GM23248 (cell line): ENCODE measurements at regions not wholly inside any gene's neighbourhood (a gene's known extent, or its start where the extent isn't known, plus 50 kb on each side); places are given as distances from the start of the nearest gene placed in this dataset.

Experiments
- DNase-seq: peaks from one replicate; pipeline ENCODE4 v3.0.0-alpha.2; 2015
- H2AFZ ChIP-seq: fragments of 200-600 bp; sonication (generic); 2 replicates; pipeline ENCODE4 v1.6.1; 2016; ENCODE audit warnings: antibody characterized with exemption
- H3F3A ChIP-seq: fragments of 200-600 bp; sonication (generic); 2 replicates; pipeline ENCODE4 v1.6.1; 2016; ENCODE audit warnings: mild to moderate bottlenecking, antibody characterized with exemption, mixed run types; ENCODE audit not compliant: insufficient read depth
- H3K27ac ChIP-seq: fragments of 200-600 bp; sonication (generic); 2 replicates; pipeline ENCODE4 v1.5.1; 2016; ENCODE audit warnings: mild to moderate bottlenecking
- H3K27me3 ChIP-seq: fragments of 200-600 bp; sonication (generic); replicated peaks from 2 replicates; pipeline ENCODE4 v1.6.1; 2016; ENCODE audit warnings: mild to moderate bottlenecking; ENCODE audit not compliant: insufficient read depth
- H3K36me3 ChIP-seq: fragments of 200-600 bp; sonication (generic); 2 replicates; pipeline ENCODE4 v1.6.1; 2016; ENCODE audit warnings: low read depth, mild to moderate bottlenecking
- H3K4me1 ChIP-seq: fragments of 200-600 bp; sonication (generic); 2 replicates; pipeline ENCODE4 v1.6.1; 2016; ENCODE audit warnings: mild to moderate bottlenecking; ENCODE audit not compliant: insufficient read depth
- H3K4me2 ChIP-seq: fragments of 200-600 bp; sonication (generic); one replicate; pipeline ENCODE4 v1.6.1; 2016; ENCODE audit warnings: mild to moderate bottlenecking; ENCODE audit not compliant: unreplicated experiment
- H3K4me3 ChIP-seq: fragments of 200-600 bp; sonication (generic); 2 replicates; pipeline ENCODE4 v1.5.1; 2016; ENCODE audit warnings: mild to moderate bottlenecking
- H3K79me2 ChIP-seq: fragments of 200-600 bp; sonication (generic); 2 replicates; pipeline ENCODE4 v1.6.1; 2016; ENCODE audit warnings: mild to moderate bottlenecking; ENCODE audit not compliant: insufficient read depth
- H3K9ac ChIP-seq: fragments of 200-600 bp; sonication (generic); 2 replicates; pipeline ENCODE4 v1.6.1; 2016; ENCODE audit warnings: mild to moderate bottlenecking
- H3K9me2 ChIP-seq: fragments of 200-600 bp; sonication (generic); 2 replicates; pipeline ENCODE4 v1.6.1; 2016; ENCODE audit warnings: mixed run types, mild to moderate bottlenecking, moderate library complexity; ENCODE audit not compliant: insufficient read depth
- H3K9me3 ChIP-seq: fragments of 200-600 bp; sonication (generic); one replicate; pipeline ENCODE4 v1.6.1; 2017; ENCODE audit warnings: low read depth
- H4K20me1 ChIP-seq: fragments of 200-600 bp; sonication (generic); 2 replicates; pipeline ENCODE4 v1.6.0; 2016; ENCODE audit not compliant: insufficient read depth
- EZH2 ChIP-seq: fragments of 200-600 bp; sonication (generic); IDR thresholded peaks from 2 replicates; pipeline ENCODE4 v1.6.1; 2018; ENCODE audit warnings: antibody characterized with exemption, mild to moderate bottlenecking; ENCODE audit not compliant: insufficient read depth, poor library complexity, severe bottlenecking
- EZH2phosphoT487 ChIP-seq: fragments of 200-600 bp; sonication (generic); IDR thresholded peaks from 2 replicates; pipeline ENCODE4 v1.6.1; 2018; ENCODE audit warnings: antibody characterized with exemption, moderate library complexity, mild to moderate bottlenecking, low read depth; ENCODE audit not compliant: insufficient read depth
- WGBS, 2 experiments: methylation state at CpG; one replicate each; pipeline ENCODE4 v1.1.6; 2015 to 2017; ENCODE audit warnings: low lambda C conversion rate in 2 of 2, low coverage in 1 of 2; ENCODE audit errors: missing lambda C conversion rate in 2 of 2; 5-methylcytosine and 5-hydroxymethylcytosine counted together
- in situ Hi-C: fragments of 300-500 bp; cut with MboI; formaldehyde crosslinking; loops from 2 replicates; pipeline ENCODE4 v1.15.0; 2020

GRCh38 chr3:177960722-177961121 is 575.5 kb upstream of the KCNMB2 start:
- Histone ChIP-seq H3K27me3 (no peaks in the 10 kb centered on the region), H3K27ac (no peak overlapping the region), H3K79me2 (no peaks in the 10 kb centered on the region), H3K4me1 (0 out of 2 replicates have a peak, but pooled peaks cover 8% of the 10 kb centered on the region), H3K9ac (no peak overlapping the region), H3K9me3 (no peaks in the 10 kb centered on the region), H4K20me1 (no peaks in the 10 kb centered on the region), H3K4me3 (no peak overlapping the region), H3K36me3 (no peaks in the 10 kb centered on the region), H3K4me2 (no peak overlapping the region), H3F3A (no peaks in the 10 kb centered on the region), H3K9me2 (no peaks in the 10 kb centered on the region), H2AFZ (no peak overlapping the region)
- TF ChIP-seq EZH2, result no peak
- TF ChIP-seq EZH2phosphoT487, result no peak
- DNase-seq, result no peak
- in situ Hi-C loops, result no loop called here

- 0 out of 2 replicates have a peak, but pooled peaks cover 8% of the 10 kb centered on the region for H3K4me1 ChIP-seq
- no peaks in the 10 kb centered on the region for H3K36me3 ChIP-seq
- H3K27ac ChIP-seq, result no peak overlapping the region
- no peaks in the 10 kb centered on the region for H3K79me2 ChIP-seq
- H3K9me2 ChIP-seq, result no peaks in the 10 kb centered on the region
- 92 to 93% methylated on average over 3 of the region's 3 CpGs for WGBS, 2 experiments
- H3K4me3 ChIP-seq, result no peak overlapping the region
- no peak overlapping the region for H3K4me2 ChIP-seq
- DNase-seq, result no peak
- H3K9ac ChIP-seq, result no peak overlapping the region
- H4K20me1 ChIP-seq, result no peaks in the 10 kb centered on the region
- no peak overlapping the region for H2AFZ ChIP-seq
- H3F3A ChIP-seq, result no peaks in the 10 kb centered on the region
- no peaks in the 10 kb centered on the region for H3K9me3 ChIP-seq
- no peak for TF ChIP-seq EZH2phosphoT487
- no peak for TF ChIP-seq EZH2
- in situ Hi-C loops, result no loop called here
- no peaks in the 10 kb centered on the region for H3K27me3 ChIP-seq
Observed at GRCh38 chr3:177961784-177962183, 574.5 kb upstream of the KCNMB2 start.

GRCh38 chr3:177966493-177966892 is 569.7 kb upstream of the KCNMB2 start:
- Histone ChIP-seq H3K9ac (no peak overlapping the region), H3K27ac (no peak overlapping the region), H3K79me2 (no peaks in the 10 kb centered on the region), H3K4me1 (no peaks in the 10 kb centered on the region), H3K27me3 (no peaks in the 10 kb centered on the region), H3K9me2 (no peaks in the 10 kb centered on the region), H3K9me3 (no peaks in the 10 kb centered on the region), H3F3A (no peaks in the 10 kb centered on the region), H3K4me2 (no peak overlapping the region), H2AFZ (no peak overlapping the region), H3K4me3 (no peak overlapping the region), H3K36me3 (no peaks in the 10 kb centered on the region), H4K20me1 (no peaks in the 10 kb centered on the region)
- in situ Hi-C loops, result no loop called here
- WGBS, 2 experiments, result 100% methylated on average over 1 of the region's 1 CpG
- no peak for DNase-seq
- no peak for TF ChIP-seq EZH2
- TF ChIP-seq EZH2phosphoT487, result no peak

- Histone ChIP-seq H3K4me1 (peaks cover 12% of the 10 kb centered on the region), H3K27ac (no peak overlapping the region), H4K20me1 (no peaks in the 10 kb centered on the region), H2AFZ (no peak overlapping the region), H3K9ac (no peak overlapping the region), H3K4me3 (no peak overlapping the region), H3K36me3 (no peaks in the 10 kb centered on the region), H3K27me3 (no peaks in the 10 kb centered on the region), H3K9me2 (no peaks in the 10 kb centered on the region), H3K79me2 (no peaks in the 10 kb centered on the region), H3F3A (peaks cover 7% of the 10 kb centered on the region), H3K9me3 (no peaks in the 10 kb centered on the region), H3K4me2 (no peak overlapping the region)
- WGBS, 2 experiments, result 95 to 98% methylated on average over 2 of the region's 2 CpGs
- DNase-seq, result peak; percentile 34
- TF ChIP-seq EZH2phosphoT487 (no peak), EZH2 (no peak)
- in situ Hi-C loops, result no loop called here
Observed at GRCh38 chr3:177968891-177969290, 567.3 kb upstream of the KCNMB2 start.

GRCh38 chr3:177973241-177973840 is 562.9 kb upstream of the KCNMB2 start:
- Histone ChIP-seq H3F3A (peaks cover 25% of the 10 kb centered on the region), H3K4me1 (peaks cover 38% of the 10 kb centered on the region), H3K9me2 (no peaks in the 10 kb centered on the region), H3K4me3 (no peak overlapping the region), H3K27me3 (no peaks in the 10 kb centered on the region), H3K4me2 (peak overlapping the region; percentile 8), H3K36me3 (no peaks in the 10 kb centered on the region), H3K9ac (no peak overlapping the region), H3K79me2 (no peaks in the 10 kb centered on the region), H3K9me3 (no peaks in the 10 kb centered on the region), H2AFZ (no peak overlapping the region), H4K20me1 (no peaks in the 10 kb centered on the region), H3K27ac (no peak overlapping the region)
- 82 to 89% methylated on average over 2 of the region's 2 CpGs for WGBS, 2 experiments
- peak; percentile 62 for DNase-seq
- in situ Hi-C loops, result no loop called here
- TF ChIP-seq EZH2phosphoT487 (no peak), EZH2 (no peak)
